GM18517 (cell line): ENCODE measurements at regions not wholly inside any gene's neighbourhood (a gene's known extent, or its start where the extent isn't known, plus 50 kb on each side); places are given as distances from the start of the nearest gene placed in this dataset.
"Not testable (repeated sequence)": the region's sequence is repeated elsewhere in the genome, so short reads cannot be mapped to it uniquely, and the experiment has no call there.

Experiments
- ATAC-seq: cut with Tn5 transposase; IDR thresholded peaks from one replicate; pipeline ENCODE4 v1.9.1; 2021; ENCODE audit warnings: mild to moderate bottlenecking, moderate library complexity; ENCODE audit not compliant: unreplicated experiment

DNA sequence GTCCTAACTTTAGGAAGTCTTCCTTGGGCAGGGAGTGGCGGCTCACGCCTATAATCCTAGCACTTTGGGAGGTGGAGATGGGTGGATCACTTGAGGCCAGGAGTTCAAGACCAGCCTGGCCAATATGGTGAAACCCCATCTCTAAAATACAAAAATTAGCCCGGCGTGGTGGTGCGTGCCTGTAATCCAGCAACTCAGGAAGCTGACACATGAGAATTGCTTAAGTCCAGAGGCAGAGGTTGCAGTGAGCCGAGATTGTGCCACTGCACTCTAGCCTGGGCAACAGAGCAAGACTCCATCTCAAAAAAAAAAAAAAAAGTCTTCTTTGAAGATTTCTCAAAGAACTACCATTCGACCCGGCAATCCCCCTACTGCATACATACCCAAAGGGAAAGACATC, 50.0 kb upstream of the GPCPD1 start:
- ATAC-seq = not testable (repeated sequence)
